HEK293T (cell line): ENCODE measurements at regions not wholly inside any gene's neighbourhood (a gene's known extent, or its start where the extent isn't known, plus 50 kb on each side); places are given as distances from the start of the nearest gene placed in this dataset.

ENCODE experiments used
- CTBP1 ChIP-seq: fragments of 450-650 bp; IDR thresholded peaks from 2 replicates; pipeline ENCODE4 v1.6.1; 2016; ENCODE audit warnings: borderline replicate concordance
- FOXA1 ChIP-seq: fragments of 450-650 bp; IDR thresholded peaks from 2 replicates; pipeline ENCODE4 v1.6.1; 2016; ENCODE audit warnings: mild to moderate bottlenecking
- FOXM1 ChIP-seq: fragments of 450-650 bp; IDR thresholded peaks from 2 replicates; pipeline ENCODE4 v1.6.1; 2017; ENCODE audit warnings: mild to moderate bottlenecking, borderline replicate concordance
- LEF1 ChIP-seq: fragments of 450-650 bp; IDR thresholded peaks from 2 replicates; pipeline ENCODE4 v1.6.1; 2017; ENCODE audit warnings: mild to moderate bottlenecking, borderline replicate concordance
- SUZ12 ChIP-seq: fragments of 450-650 bp; IDR thresholded peaks from 2 replicates; pipeline ENCODE4 v1.6.1; 2016; ENCODE audit warnings: mild to moderate bottlenecking
- ZNF384 ChIP-seq: fragments of 450-650 bp; IDR thresholded peaks from 2 replicates; pipeline ENCODE4 v1.6.1; 2016

GRCh38 chr9:119697996-119698395 lies 328.8 kb upstream of the BRINP1 start:
- TF ChIP-seq SUZ12 (no peak), ZNF384 (no peak), LEF1 (no peak), CTBP1 (no peak), FOXM1 (no peak), FOXA1 (no peak)
